OCI-LY7 (cell line): ENCODE measurements at regions not wholly inside any gene's neighbourhood (a gene's known extent, or its start where the extent isn't known, plus 50 kb on each side); places are given as distances from the start of the nearest gene placed in this dataset.

Source experiments
- CTCF ChIP-seq: fragments of 200-600 bp; sonication (generic); conservative IDR thresholded peaks from 2 replicates; pipeline ENCODE4 v1.5.1; 2014; ENCODE audit warnings: mild to moderate bottlenecking, antibody characterized with exemption, low read length, moderate library complexity, mixed read lengths
- EZH2phosphoT487 ChIP-seq: fragments of 200-600 bp; sonication (generic); IDR thresholded peaks from 2 replicates; pipeline ENCODE4 v1.6.1; 2018; ENCODE audit warnings: low read depth, borderline replicate concordance, mild to moderate bottlenecking, mixed run types, antibody characterized with exemption, low read length, moderate library complexity, mixed read lengths

- TF ChIP-seq CTCF (no peak), EZH2phosphoT487 (no peak)
These were observed 241.8 kb upstream of the MCTP2 start for GRCh38 chr15:93989440-93989998.
